A549 (cell line): ENCODE measurements at regions not wholly inside any gene's neighbourhood (a gene's known extent, or its start where the extent isn't known, plus 50 kb on each side); places are given as distances from the start of the nearest gene placed in this dataset.

Experiments
- ATAC-seq, 2 experiments: fragments of 200-7000 bp in 1 of 2; fragments of >200 bp in 1 of 2; cut with Nextera tagmentation in 1 of 2; cut with Tn5 transposase in 1 of 2; 3 replicates each; pipeline versions ENCODE4 v1.8.0 to v1.9.1; 2018 to 2020; ENCODE audit warnings: mild to moderate bottlenecking in 1 of 2, moderate library complexity in 1 of 2
- CTCF ChIA-PET: fragments of 300-600 bp; sonication (Branson Sonifier 250); formaldehyde crosslinking; extraction: SDS; loops from one replicate; lab custom pipeline; 2021; ENCODE audit warnings: antibody characterized with exemption, inconsistent platforms; lab: Yijun Ruan, JAX
- POLR2A ChIA-PET: fragments of 350-600 bp; formaldehyde crosslinking; extraction: SDS; loops from one replicate; lab custom pipeline; 2021; ENCODE audit warnings: antibody characterized with exemption, inconsistent platforms; lab: Yijun Ruan, JAX
- DNase-seq, 2 experiments: peaks; one replicate each; pipeline versions ENCODE4 v3.0.0 to v3.0.0-alpha.2; 2011 to 2016; ENCODE audit warnings: low read depth in 1 of 2, low spot score in 1 of 2
- FAIRE-seq: peaks from 2 replicates; lab custom pipeline; 2011; peaks lifted over from hg19 to GRCh38; lab: Jason Lieb, UNC
- H3K27ac ChIP-seq, 2 experiments: fragments of >200 bp; sonication (Bioruptor Twin); formaldehyde crosslinking; 3 replicates each; pipeline ENCODE4 v1.5.1; 2016 to 2017
- H3K4me1 ChIP-seq: fragments of >200 bp; sonication (Bioruptor Twin); formaldehyde crosslinking; 3 replicates; pipeline ENCODE4 v1.6.1; 2016
- H3K4me2 ChIP-seq: fragments of >200 bp; sonication (Bioruptor Twin); formaldehyde crosslinking; 3 replicates; pipeline ENCODE4 v1.6.1; 2016
- H3K4me3 ChIP-seq: fragments of >200 bp; sonication (Bioruptor Twin); formaldehyde crosslinking; 3 replicates; pipeline ENCODE4 v1.5.1; 2016
- H3K9me3 ChIP-seq: fragments of >200 bp; sonication (Bioruptor Twin); formaldehyde crosslinking; 3 replicates; pipeline ENCODE4 v1.6.1; 2016
- BHLHE40 ChIP-seq: IDR thresholded peaks from 2 replicates; pipeline ENCODE4 v1.6.1; 2012; ENCODE audit warnings: low read depth, low read length, inconsistent platforms
- CBX2 ChIP-seq: fragments of 200-600 bp; sonication (generic); IDR thresholded peaks from 2 replicates; pipeline ENCODE4 v1.6.1; 2016; ENCODE audit warnings: low read depth, mild to moderate bottlenecking, borderline replicate concordance
- CBX8 ChIP-seq: fragments of 200-600 bp; sonication (generic); IDR thresholded peaks from 2 replicates; pipeline ENCODE4 v1.6.1; 2016
- CHD2 ChIP-seq: fragments of 150-350 bp; IDR thresholded peaks from 2 replicates; pipeline ENCODE4 v1.6.1; 2014; ENCODE audit warnings: low read length; ENCODE audit not compliant: partially characterized antibody
- CHD4 ChIP-seq: fragments of 200-600 bp; sonication (generic); IDR thresholded peaks from 2 replicates; pipeline ENCODE4 v1.6.1; 2016; ENCODE audit warnings: antibody characterized with exemption, mild to moderate bottlenecking, borderline replicate concordance
- EHF ChIP-seq: fragments of 250-450 bp; sonication (Bioruptor Pico); IDR thresholded peaks from 2 replicates; pipeline ENCODE4 v1.5.0; 2020; ENCODE audit warnings: mild to moderate bottlenecking
- HEYL ChIP-seq: fragments of 250-450 bp; sonication (Bioruptor Pico); IDR thresholded peaks from 2 replicates; pipeline ENCODE4 v1.8.0; 2021; ENCODE audit warnings: mild to moderate bottlenecking, moderate library complexity
- HOXA7 ChIP-seq: fragments of 250-450 bp; sonication (Bioruptor Pico); IDR thresholded peaks from 2 replicates; pipeline ENCODE4 v1.5.0; 2020; ENCODE audit warnings: mild to moderate bottlenecking, moderate library complexity
- HOXB5 ChIP-seq: fragments of 250-450 bp; sonication (Bioruptor Pico); IDR thresholded peaks from 2 replicates; pipeline ENCODE4 v1.5.0; 2020; ENCODE audit warnings: mild to moderate bottlenecking, moderate library complexity
- JUN ChIP-seq, 2 experiments: fragments of >200 bp; sonication (Bioruptor Twin); formaldehyde crosslinking; IDR thresholded peaks; 2 replicates in 1 of 2; 3 replicates in 1 of 2; pipeline ENCODE4 v1.6.1; 2016 to 2017
- KDM5A ChIP-seq: fragments of 200-600 bp; sonication (generic); IDR thresholded peaks from 2 replicates; pipeline ENCODE4 v1.6.1; 2016; ENCODE audit warnings: antibody characterized with exemption, mild to moderate bottlenecking
- MAFK ChIP-seq: fragments of 450-650 bp; IDR thresholded peaks from 2 replicates; pipeline ENCODE4 v1.6.1; 2014; ENCODE audit not compliant: partially characterized antibody
- MAZ ChIP-seq: fragments of 150-350 bp; IDR thresholded peaks from 2 replicates; pipeline ENCODE4 v1.6.1; 2014; ENCODE audit warnings: antibody characterized with exemption, low read depth, low read length, borderline replicate concordance
- MYC ChIP-seq: IDR thresholded peaks from 2 replicates; pipeline ENCODE4 v1.6.1; 2012; ENCODE audit warnings: mild to moderate bottlenecking, inconsistent platforms, low read length, improper control_type of control experiment, borderline replicate concordance
- PHF8 ChIP-seq: fragments of 200-600 bp; sonication (generic); IDR thresholded peaks from 2 replicates; pipeline ENCODE4 v1.6.1; 2016; ENCODE audit warnings: low read depth, mild to moderate bottlenecking, antibody characterized with exemption, moderate library complexity, borderline replicate concordance
- RCOR1 ChIP-seq: fragments of 150-350 bp; IDR thresholded peaks from 2 replicates; pipeline ENCODE4 v1.6.1; 2014; ENCODE audit warnings: antibody characterized with exemption, low read length, low read depth
- SREBF2 ChIP-seq: fragments of 450-650 bp; IDR thresholded peaks from 2 replicates; pipeline ENCODE4 v1.6.1; 2014; ENCODE audit warnings: mild to moderate bottlenecking, moderate library complexity
- ZFP36 ChIP-seq: fragments of 450-650 bp; IDR thresholded peaks from 2 replicates; pipeline ENCODE4 v1.6.1; 2014; ENCODE audit warnings: borderline replicate concordance; ENCODE audit not compliant: partially characterized antibody
- WGBS: methylation state at CpG from one replicate; pipeline ENCODE4 v1.1.6; 2017; ENCODE audit errors: missing lambda C conversion rate; 5-methylcytosine and 5-hydroxymethylcytosine counted together
- TF ChIP-seq, protein P1 (sequence below): fragments of >200 bp; sonication (Bioruptor Twin); formaldehyde crosslinking; IDR thresholded peaks from 3 replicates; pipeline ENCODE4 v1.5.1; 2016
- TF ChIP-seq, protein P2 (sequence below): fragments of >200 bp; sonication (Bioruptor Twin); formaldehyde crosslinking; IDR thresholded peaks from 2 replicates; pipeline ENCODE4 v1.6.1; 2016

DNA sequence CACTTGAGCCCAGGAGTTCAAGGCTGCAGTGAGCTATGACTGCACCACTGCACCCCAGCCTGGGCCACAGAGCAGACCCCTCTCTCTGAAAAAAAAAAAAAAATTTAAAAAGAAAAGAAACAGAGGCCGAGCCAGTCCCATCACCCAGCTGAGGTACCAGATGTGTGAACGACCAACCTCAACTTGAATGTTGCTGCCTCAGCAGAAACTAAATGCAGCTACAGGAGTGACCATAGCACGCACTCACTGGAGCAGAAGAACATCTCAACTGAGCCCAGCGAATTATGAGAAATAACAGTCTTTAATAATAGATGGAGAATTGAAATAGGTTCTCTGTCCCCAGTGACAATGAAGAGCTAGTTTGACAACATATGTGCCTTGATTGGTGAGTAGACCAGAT is 53.1 kb upstream of the ST8SIA6 start:
- Histone ChIP-seq H3K27ac (no peak overlapping the region), H3K4me2 (no peak overlapping the region), H3K4me3 (no peak overlapping the region), H3K9me3 (no peaks in the 10 kb centered on the region), H3K4me1 (peaks cover 26% of the 10 kb centered on the region)
- ChIA-PET POLR2A (no interaction called here), CTCF (interaction anchor here (2.0 kb wide), 1 partner anchor 53 kb away, joined by 4 read pairs; the partner anchor contains the start of gene ST8SIA6)
- TF ChIP-seq ZFP36 = no peak
- TF ChIP-seq SREBF2 = no peak
- no peak for TF ChIP-seq MAZ
- TF ChIP-seq CBX2 = no peak
- TF ChIP-seq BHLHE40 = no peak
- peak; percentile 66 for TF ChIP-seq MAFK
- WGBS = 93% methylated on average over 4 of the region's 4 CpGs
- no peak for DNase-seq
- FAIRE-seq = no peak
- no peak for ATAC-seq

DNA sequence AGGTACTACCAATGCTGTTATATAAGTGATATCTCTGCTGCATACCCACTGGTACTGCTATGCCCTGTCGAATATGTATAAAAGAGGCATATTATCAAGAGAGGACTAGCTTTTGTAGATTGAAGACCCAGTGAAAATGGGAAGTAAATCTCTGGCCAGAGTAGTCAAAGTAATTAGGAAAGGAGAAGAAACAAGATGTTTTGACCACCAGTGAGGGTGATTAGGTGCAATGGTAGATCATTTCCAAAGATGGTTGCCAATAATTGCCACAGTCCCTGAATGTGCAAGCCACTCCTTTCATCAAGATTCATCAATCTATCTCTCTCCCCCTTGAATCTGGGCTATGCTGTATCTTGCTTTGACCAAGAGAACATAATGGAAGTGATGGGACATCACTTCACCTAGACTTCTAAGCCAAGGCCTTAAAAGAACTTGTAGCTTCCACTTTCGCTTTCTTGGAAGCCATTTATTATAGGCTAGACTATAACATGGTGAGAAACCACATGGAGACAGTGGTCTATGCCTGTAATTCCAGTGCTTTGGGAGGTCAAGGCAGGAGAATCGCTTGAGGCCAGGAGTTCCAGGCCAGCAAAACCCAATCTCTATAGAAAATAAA is 52.6 kb upstream of the ST8SIA6 start:
- TF ChIP-seq, protein P1, sequence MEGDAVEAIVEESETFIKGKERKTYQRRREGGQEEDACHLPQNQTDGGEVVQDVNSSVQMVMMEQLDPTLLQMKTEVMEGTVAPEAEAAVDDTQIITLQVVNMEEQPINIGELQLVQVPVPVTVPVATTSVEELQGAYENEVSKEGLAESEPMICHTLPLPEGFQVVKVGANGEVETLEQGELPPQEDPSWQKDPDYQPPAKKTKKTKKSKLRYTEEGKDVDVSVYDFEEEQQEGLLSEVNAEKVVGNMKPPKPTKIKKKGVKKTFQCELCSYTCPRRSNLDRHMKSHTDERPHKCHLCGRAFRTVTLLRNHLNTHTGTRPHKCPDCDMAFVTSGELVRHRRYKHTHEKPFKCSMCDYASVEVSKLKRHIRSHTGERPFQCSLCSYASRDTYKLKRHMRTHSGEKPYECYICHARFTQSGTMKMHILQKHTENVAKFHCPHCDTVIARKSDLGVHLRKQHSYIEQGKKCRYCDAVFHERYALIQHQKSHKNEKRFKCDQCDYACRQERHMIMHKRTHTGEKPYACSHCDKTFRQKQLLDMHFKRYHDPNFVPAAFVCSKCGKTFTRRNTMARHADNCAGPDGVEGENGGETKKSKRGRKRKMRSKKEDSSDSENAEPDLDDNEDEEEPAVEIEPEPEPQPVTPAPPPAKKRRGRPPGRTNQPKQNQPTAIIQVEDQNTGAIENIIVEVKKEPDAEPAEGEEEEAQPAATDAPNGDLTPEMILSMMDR = no peak
- TF ChIP-seq CBX8 (no peak), EHF (CRISPR knock-in tag) (no peak), CHD4 (no peak), MYC (no peak), MAFK (no peak), RCOR1 (no peak), HOXB5 (no peak), KDM5A (no peak)
- TF ChIP-seq, protein P2, sequence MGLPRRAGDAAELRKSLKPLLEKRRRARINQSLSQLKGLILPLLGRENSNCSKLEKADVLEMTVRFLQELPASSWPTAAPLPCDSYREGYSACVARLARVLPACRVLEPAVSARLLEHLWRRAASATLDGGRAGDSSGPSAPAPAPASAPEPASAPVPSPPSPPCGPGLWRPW = no peak
- H3K9me3 ChIP-seq = no peaks in the 10 kb centered on the region
- ATAC-seq = no peak
- CTCF ChIA-PET = interaction anchor here (1.2 to 2.0 kb wide), 2 partner anchors 52 to 72 kb away, joined by 4 to 5 read pairs; partner anchors contain the start of gene ST8SIA6
- FAIRE-seq = no peak
- no peak overlapping the region for H3K4me2 ChIP-seq
- 76% methylated on average over 3 of the region's 3 CpGs for WGBS
- no peak overlapping the region for H3K4me3 ChIP-seq
- no peak overlapping the region for H3K27ac ChIP-seq
- peaks cover 21% of the 10 kb centered on the region for H3K4me1 ChIP-seq
- POLR2A ChIA-PET = no interaction called here
- no peak for DNase-seq

DNA sequence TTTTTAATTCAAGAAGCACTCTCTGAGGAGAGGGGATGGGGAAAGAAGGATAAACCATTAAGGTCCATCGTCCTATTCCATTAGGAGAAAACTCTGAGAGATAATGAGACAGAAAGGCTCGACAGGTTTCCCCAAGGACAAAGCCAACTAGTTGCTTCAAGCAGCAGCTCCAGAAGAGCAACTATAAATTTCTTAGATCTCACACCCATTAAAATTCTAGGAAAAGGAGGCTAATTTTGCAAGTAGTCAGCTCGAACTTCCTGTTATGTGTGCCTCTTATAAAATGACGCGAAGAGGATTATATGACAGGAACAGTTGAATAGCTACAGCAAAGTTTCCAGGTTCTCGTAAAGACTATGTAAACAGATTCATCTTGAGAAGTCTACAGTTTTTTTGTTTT is 52.0 kb upstream of the ST8SIA6 start:
- 80% methylated on average over 6 of the region's 6 CpGs for WGBS
- ATAC-seq (no peak), FAIRE-seq (no peak), DNase-seq (no peak)
- H3K4me1 ChIP-seq = peaks cover 15% of the 10 kb centered on the region
- no peak overlapping the region for H3K27ac ChIP-seq
- no peaks in the 10 kb centered on the region for H3K9me3 ChIP-seq
- POLR2A ChIA-PET = no interaction called here
- H3K4me2 ChIP-seq = no peak overlapping the region
- TF ChIP-seq SREBF2 (no peak), CBX2 (no peak), PHF8 (no peak), JUN (IDR thresholded peaks at IDR 0.05) (no peak), HOXA7 (CRISPR knock-in tag) (no peak), KDM5A (no peak), CHD2 (no peak), MAFK (no peak), HEYL (CRISPR knock-in tag) (no peak)
- TF ChIP-seq, all 56 proteins: peak for 0
- CTCF ChIA-PET = interaction anchor here (1.1 to 1.2 kb wide), 2 partner anchors 28 to 73 kb away, joined by 3 to 5 read pairs; no protein-coding TSS in a partner anchor
- H3K4me3 ChIP-seq = no peak overlapping the region
